Muscle of back (tissue), 3 donors: ENCODE measurements at regions not wholly inside any gene's neighbourhood (a gene's known extent, or its start where the extent isn't known, plus 50 kb on each side); places are given as distances from the start of the nearest gene placed in this dataset.
"Not testable (repeated sequence)": the region's sequence is repeated elsewhere in the genome, so short reads cannot be mapped to it uniquely, and the experiment has no call there.

Experiments
- DNase-seq, 3 donors: peaks; one replicate each; pipeline versions ENCODE4 v3.0.0 to v3.0.0-alpha.2; 2013

GRCh38 chr6:133106934-133107333 lies 134.2 kb upstream of the EYA4 start:
- no peak for DNase-seq

- peak in 1 of 3 donors; percentile 61 for DNase-seq
These were observed 132.7 kb upstream of the EYA4 start for GRCh38 chr6:133108419-133108818.

GRCh38 chr6:133114973-133115372 lies 126.2 kb upstream of the EYA4 start:
- no peak for DNase-seq

- no peak for DNase-seq
These were observed 125.2 kb upstream of the EYA4 start for GRCh38 chr6:133115946-133116345.

GRCh38 chr6:133128191-133128590 lies 113.0 kb upstream of the EYA4 start:
- DNase-seq: no peak

- DNase-seq: no peak
These were observed 111.6 kb upstream of the EYA4 start for GRCh38 chr6:133129556-133129955.

GRCh38 chr6:133130863-133131262 lies 110.3 kb upstream of the EYA4 start:
- DNase-seq: peak in 2 of 3 donors; percentile 26 to 53

- peak; percentile 53 to 74 (median 55) for DNase-seq
These were observed 109.3 kb upstream of the EYA4 start for GRCh38 chr6:133131621-133132465.

- peak in 1 of 3 donors; percentile 41 for DNase-seq
These were observed 108.6 kb upstream of the EYA4 start for GRCh38 chr6:133132466-133132971.

GRCh38 chr6:133136177-133136880 lies 104.8 kb upstream of the EYA4 start:
- DNase-seq: peak; percentile 57 to 77 (median 66)

- not testable (repeated sequence) for DNase-seq
These were observed 93.5 kb upstream of the EYA4 start for GRCh38 chr6:133147470-133148184.

GRCh38 chr6:133156689-133157088 lies 84.5 kb upstream of the EYA4 start:
- no peak for DNase-seq

GRCh38 chr6:133157995-133158394 lies 83.2 kb upstream of the EYA4 start:
- no peak for DNase-seq

GRCh38 chr6:133159255-133159795 lies 81.8 kb upstream of the EYA4 start:
- no peak for DNase-seq

GRCh38 chr6:133160536-133160935 lies 80.6 kb upstream of the EYA4 start:
- no peak for DNase-seq

GRCh38 chr6:133165235-133165634 lies 75.9 kb upstream of the EYA4 start:
- no peak for DNase-seq

GRCh38 chr6:133166766-133167165 lies 74.4 kb upstream of the EYA4 start:
- DNase-seq: no peak

- DNase-seq: no peak
These were observed 71.3 kb upstream of the EYA4 start for GRCh38 chr6:133169901-133170300.

GRCh38 chr6:133170602-133171001 lies 70.6 kb upstream of the EYA4 start:
- no peak for DNase-seq

GRCh38 chr6:133171989-133172604 lies 69.1 kb upstream of the EYA4 start:
- DNase-seq: no peak

- DNase-seq: no peak
These were observed 67.9 kb upstream of the EYA4 start for GRCh38 chr6:133173276-133173675.

GRCh38 chr6:133179481-133179880 lies 61.7 kb upstream of the EYA4 start:
- DNase-seq: no peak
